Keratinocyte (primary cell): ENCODE measurements at regions not wholly inside any gene's neighbourhood (a gene's known extent, or its start where the extent isn't known, plus 50 kb on each side); places are given as distances from the start of the nearest gene placed in this dataset.

Experiments used
- DNase-seq: peaks from one replicate; pipeline ENCODE4 v3.0.0-alpha.2; 2011; ENCODE audit warnings: low read depth, missing footprints, low spot score
- FAIRE-seq: peaks from 2 replicates; lab custom pipeline; 2011; peaks lifted over from hg19 to GRCh38; lab: Jason Lieb, UNC
- H2AFZ ChIP-seq: 2 replicates; pipeline ENCODE4 v1.6.0; 2012; ENCODE audit warnings: low read length, control low read depth, inconsistent platforms; ENCODE audit not compliant: control insufficient read depth
- H3K27ac ChIP-seq: 2 replicates; pipeline ENCODE4 v1.5.1; 2011; ENCODE audit warnings: low read length; ENCODE audit not compliant: control insufficient read depth, insufficient read depth
- H3K27me3 ChIP-seq: 3 replicates; pipeline ENCODE4 v1.6.0; 2011; ENCODE audit warnings: low read length; ENCODE audit not compliant: control insufficient read depth, insufficient read depth; ENCODE audit errors: extremely low read depth
- H3K36me3 ChIP-seq, 2 experiments: 2 replicates in 1 of 2; 3 replicates in 1 of 2; pipeline ENCODE4 v1.5.1; 2011; ENCODE audit warnings: low read length in 2 of 2, mild to moderate bottlenecking in 1 of 2; ENCODE audit not compliant: control insufficient read depth in 2 of 2, insufficient read depth in 2 of 2; ENCODE audit errors: extremely low read depth in 1 of 2
- H3K4me1 ChIP-seq: 3 replicates; pipeline ENCODE4 v1.5.1; 2011; ENCODE audit warnings: low read length; ENCODE audit not compliant: control insufficient read depth, insufficient read depth; ENCODE audit errors: extremely low read depth
- H3K4me2 ChIP-seq: 3 replicates; pipeline ENCODE4 v1.6.0; 2011; ENCODE audit warnings: low read depth, low read length; ENCODE audit not compliant: control insufficient read depth, insufficient read depth; ENCODE audit errors: extremely low read depth
- H3K4me3 ChIP-seq, 3 experiments: fragments of 200-600 bp in 1 of 3; sonication (generic) in 1 of 3; 2 replicates in 2 of 3; 3 replicates in 1 of 3; pipeline ENCODE4 v1.5.1; 2011 to 2016; ENCODE audit warnings: low read length in 3 of 3, mild to moderate bottlenecking in 3 of 3, control low read depth in 2 of 3, inconsistent platforms in 1 of 3, low read depth in 1 of 3, mixed read lengths in 1 of 3, mixed run types in 1 of 3, moderate library complexity in 1 of 3; ENCODE audit not compliant: control insufficient read depth in 2 of 3, insufficient read depth in 2 of 3; ENCODE audit errors: extremely low read depth in 1 of 3
- H3K79me2 ChIP-seq: 2 replicates; pipeline ENCODE4 v1.6.0; 2012; ENCODE audit warnings: low read length; ENCODE audit not compliant: control insufficient read depth, insufficient read depth
- H3K9ac ChIP-seq: 3 replicates; pipeline ENCODE4 v1.6.0; 2011; ENCODE audit warnings: low read length; ENCODE audit not compliant: control insufficient read depth, insufficient read depth; ENCODE audit errors: extremely low read depth
- H3K9me1 ChIP-seq: 3 replicates; pipeline ENCODE4 v1.6.0; 2011; ENCODE audit warnings: low read length; ENCODE audit not compliant: control insufficient read depth, insufficient read depth; ENCODE audit errors: extremely low read depth
- H3K9me3 ChIP-seq: 2 replicates; pipeline ENCODE4 v1.5.1; 2012; ENCODE audit warnings: low read depth, low read length; ENCODE audit not compliant: control insufficient read depth
- H4K20me1 ChIP-seq: 3 replicates; pipeline ENCODE4 v1.6.0; 2011; ENCODE audit warnings: low read length; ENCODE audit not compliant: control insufficient read depth, insufficient read depth; ENCODE audit errors: extremely low read depth
- EZH2 ChIP-seq: IDR thresholded peaks from one replicate; pipeline ENCODE4 v1.6.1; 2012; ENCODE audit warnings: inconsistent platforms, mild to moderate bottlenecking, low read length, moderate library complexity
- dilution Hi-C: fragments of 300-500 bp; cut with MboI; formaldehyde crosslinking; loops from one replicate; pipeline ENCODE4 v1.7.0; 2020; ENCODE audit warnings: low sequenced_read_pairs; ENCODE audit not compliant: extremely low pct_ligation_motif_present
- TF ChIP-seq, protein P1 (sequence below), 3 experiments: IDR thresholded peaks in 1 of 3; conservative IDR thresholded peaks in 1 of 3; optimal IDR thresholded peaks in 1 of 3; 2 replicates in 2 of 3; 3 replicates in 1 of 3; pipeline versions ENCODE3 to v1.5.1; 2011; ENCODE audit warnings: low read length in 3 of 3, mild to moderate bottlenecking in 3 of 3, moderate library complexity in 2 of 3, control low read depth in 1 of 3, inconsistent platforms in 1 of 3; ENCODE audit not compliant: insufficient read depth in 2 of 3; ENCODE audit errors: extremely low read depth in 1 of 3

- no peak for DNase-seq
- Histone ChIP-seq H3K79me2 (no peaks in the 10 kb centered on the region), H3K36me3 (no peaks in the 10 kb centered on the region), H4K20me1 (no peaks in the 10 kb centered on the region), H3K9me3 (no peaks in the 10 kb centered on the region), H3K4me2 (no peak overlapping the region), H3K27ac (no peak overlapping the region), H3K9ac (no peak overlapping the region), H3K9me1 (no peaks in the 10 kb centered on the region), H3K4me1 (no peaks in the 10 kb centered on the region), H3K27me3 (no peaks in the 10 kb centered on the region), H3K4me3 (no peak overlapping the region), H2AFZ (no peak overlapping the region)
- TF ChIP-seq, protein P1, sequence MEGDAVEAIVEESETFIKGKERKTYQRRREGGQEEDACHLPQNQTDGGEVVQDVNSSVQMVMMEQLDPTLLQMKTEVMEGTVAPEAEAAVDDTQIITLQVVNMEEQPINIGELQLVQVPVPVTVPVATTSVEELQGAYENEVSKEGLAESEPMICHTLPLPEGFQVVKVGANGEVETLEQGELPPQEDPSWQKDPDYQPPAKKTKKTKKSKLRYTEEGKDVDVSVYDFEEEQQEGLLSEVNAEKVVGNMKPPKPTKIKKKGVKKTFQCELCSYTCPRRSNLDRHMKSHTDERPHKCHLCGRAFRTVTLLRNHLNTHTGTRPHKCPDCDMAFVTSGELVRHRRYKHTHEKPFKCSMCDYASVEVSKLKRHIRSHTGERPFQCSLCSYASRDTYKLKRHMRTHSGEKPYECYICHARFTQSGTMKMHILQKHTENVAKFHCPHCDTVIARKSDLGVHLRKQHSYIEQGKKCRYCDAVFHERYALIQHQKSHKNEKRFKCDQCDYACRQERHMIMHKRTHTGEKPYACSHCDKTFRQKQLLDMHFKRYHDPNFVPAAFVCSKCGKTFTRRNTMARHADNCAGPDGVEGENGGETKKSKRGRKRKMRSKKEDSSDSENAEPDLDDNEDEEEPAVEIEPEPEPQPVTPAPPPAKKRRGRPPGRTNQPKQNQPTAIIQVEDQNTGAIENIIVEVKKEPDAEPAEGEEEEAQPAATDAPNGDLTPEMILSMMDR (optimal IDR thresholded peaks at IDR 0.05 in 1 of 3, IDR thresholded peaks at IDR 0.05 in 1 of 3, conservative IDR thresholded peaks at IDR 0.05 in 1 of 3; ENCODE audit: extremely low read depth in 1 of 3, insufficient read depth in 2 of 3, low read length in 3 of 3): no peak
- TF ChIP-seq EZH2: no peak
- dilution Hi-C loops: no loop called here
- FAIRE-seq: no peak
These were observed 1263.3 kb upstream of the EYS start for GRCh38 chr6:66970373-66970772.

DNA sequence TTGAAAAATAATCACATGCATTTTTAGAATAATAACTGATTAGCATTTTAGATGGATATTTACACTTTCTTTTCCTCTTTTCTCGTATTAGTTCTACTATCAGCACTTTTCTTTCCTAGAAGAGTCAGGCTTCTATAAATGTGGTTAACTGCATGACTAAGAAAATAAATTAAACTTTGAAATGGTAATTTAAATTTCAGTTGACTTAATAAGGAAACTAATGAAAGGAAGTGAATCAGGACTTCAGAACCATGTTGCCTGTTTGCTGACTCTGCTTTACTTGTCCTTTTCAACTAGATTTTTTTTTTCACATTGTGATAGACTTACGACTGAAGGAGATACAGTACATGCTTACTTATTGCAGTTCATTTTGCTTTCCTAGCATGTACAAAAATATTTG, 1258.2 kb upstream of the EYS start:
- no peak overlapping the region for H3K9ac ChIP-seq
- no peaks in the 10 kb centered on the region for H4K20me1 ChIP-seq
- no peak for TF ChIP-seq EZH2
- TF ChIP-seq, protein P1 (optimal IDR thresholded peaks at IDR 0.05 in 1 of 3, IDR thresholded peaks at IDR 0.05 in 1 of 3, conservative IDR thresholded peaks at IDR 0.05 in 1 of 3; ENCODE audit: extremely low read depth in 1 of 3, insufficient read depth in 2 of 3, low read length in 3 of 3): no peak
- H3K4me3 ChIP-seq: no peak overlapping the region
- dilution Hi-C loops: no loop called here
- H3K79me2 ChIP-seq: no peaks in the 10 kb centered on the region
- no peaks in the 10 kb centered on the region for H3K9me3 ChIP-seq
- no peak overlapping the region for H2AFZ ChIP-seq
- no peaks in the 10 kb centered on the region for H3K27me3 ChIP-seq
- peaks cover 9% of the 10 kb centered on the region for H3K4me1 ChIP-seq
- FAIRE-seq (no peak), DNase-seq (no peak)
- H3K27ac ChIP-seq: no peak overlapping the region
- H3K9me1 ChIP-seq: no peaks in the 10 kb centered on the region
- H3K36me3 ChIP-seq: no peaks in the 10 kb centered on the region
- no peak overlapping the region for H3K4me2 ChIP-seq
